ENCODE measurements at regions not wholly inside any gene's neighbourhood (a gene's known extent, or its start where the extent isn't known, plus 50 kb on each side); places are given as distances from the start of the nearest gene placed in this dataset.

DNA sequence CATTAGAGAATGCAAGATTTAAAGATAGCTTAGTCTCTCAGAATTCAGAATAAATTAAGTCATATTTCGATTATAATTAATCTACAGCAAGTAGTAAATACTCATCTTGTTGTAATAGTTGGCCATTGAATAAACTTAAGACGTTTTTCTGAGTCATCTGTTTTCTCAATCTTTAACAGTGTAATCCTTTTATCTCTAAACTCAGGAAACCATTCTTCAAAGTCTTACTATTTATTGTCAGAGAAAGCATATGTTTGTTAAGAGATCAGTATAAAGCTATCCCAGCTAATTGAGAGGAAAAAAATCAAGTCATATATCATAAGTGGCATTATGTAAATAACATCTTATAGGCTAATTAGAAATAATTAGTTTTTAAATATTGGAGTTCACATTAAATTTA lies 201.2 kb upstream of the ADAMTS5 start:
- Histone ChIP-seq H3K4me1 (ENCODE audit: insufficient read depth, low read length) (no peaks in the 10 kb centered on the region), H3K79me2 (ENCODE audit: insufficient read depth, low read length) (no peaks in the 10 kb centered on the region), H4K20me1 (ENCODE audit: insufficient read depth, low read length) (no peaks in the 10 kb centered on the region), H3K4me3 (ENCODE audit: insufficient read depth, low read depth, low read length) (no peak overlapping the region), H3K27me3 (ENCODE audit: insufficient read depth, low read length) (no peaks in the 10 kb centered on the region), H3K27ac (ENCODE audit: low read depth, low read length) (no peak overlapping the region), H3K9ac (ENCODE audit: low read length) (no peak overlapping the region), H3K4me2 (ENCODE audit: low read length) (no peak overlapping the region), H3K36me3 (ENCODE audit: insufficient read depth, low read length) (no peaks in the 10 kb centered on the region), H3K9me3 (ENCODE audit: insufficient read depth, low read depth, low read length) (no peaks in the 10 kb centered on the region), H2AFZ (ENCODE audit: low read depth, low read length) (no peak overlapping the region)
- no peaks in the 10 kb centered on the region for H3K27me3 Mint-ChIP-seq (ENCODE audit: low read depth, unreplicated experiment)
- FAIRE-seq (no peak), DNase-seq (ENCODE audit: low read depth) (no peak)
- no peaks in the 10 kb centered on the region for H3K9me3 Mint-ChIP-seq (ENCODE audit: unreplicated experiment)
- no peak overlapping the region for H3K27ac Mint-ChIP-seq (ENCODE audit: unreplicated experiment)
- no peaks in the 10 kb centered on the region for H3K4me1 Mint-ChIP-seq (ENCODE audit: low read depth, unreplicated experiment)
- H3K36me3 Mint-ChIP-seq (ENCODE audit: low read depth, unreplicated experiment), result no peaks in the 10 kb centered on the region
- TF ChIP-seq, protein P1, sequence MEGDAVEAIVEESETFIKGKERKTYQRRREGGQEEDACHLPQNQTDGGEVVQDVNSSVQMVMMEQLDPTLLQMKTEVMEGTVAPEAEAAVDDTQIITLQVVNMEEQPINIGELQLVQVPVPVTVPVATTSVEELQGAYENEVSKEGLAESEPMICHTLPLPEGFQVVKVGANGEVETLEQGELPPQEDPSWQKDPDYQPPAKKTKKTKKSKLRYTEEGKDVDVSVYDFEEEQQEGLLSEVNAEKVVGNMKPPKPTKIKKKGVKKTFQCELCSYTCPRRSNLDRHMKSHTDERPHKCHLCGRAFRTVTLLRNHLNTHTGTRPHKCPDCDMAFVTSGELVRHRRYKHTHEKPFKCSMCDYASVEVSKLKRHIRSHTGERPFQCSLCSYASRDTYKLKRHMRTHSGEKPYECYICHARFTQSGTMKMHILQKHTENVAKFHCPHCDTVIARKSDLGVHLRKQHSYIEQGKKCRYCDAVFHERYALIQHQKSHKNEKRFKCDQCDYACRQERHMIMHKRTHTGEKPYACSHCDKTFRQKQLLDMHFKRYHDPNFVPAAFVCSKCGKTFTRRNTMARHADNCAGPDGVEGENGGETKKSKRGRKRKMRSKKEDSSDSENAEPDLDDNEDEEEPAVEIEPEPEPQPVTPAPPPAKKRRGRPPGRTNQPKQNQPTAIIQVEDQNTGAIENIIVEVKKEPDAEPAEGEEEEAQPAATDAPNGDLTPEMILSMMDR (IDR thresholded peaks at IDR 0.05; ENCODE audit: insufficient read depth, low read depth, low read length), result no peak
- TF ChIP-seq EZH2 (IDR thresholded peaks at IDR 0.05; ENCODE audit: insufficient read depth, low read length), result no peak
- no peak overlapping the region for H3K4me3 Mint-ChIP-seq (ENCODE audit: unreplicated experiment)

- Histone ChIP-seq H4K20me1 (ENCODE audit: insufficient read depth, low read length) (no peaks in the 10 kb centered on the region), H3K4me2 (ENCODE audit: low read length) (no peak overlapping the region), H3K27ac (ENCODE audit: low read depth, low read length) (no peak overlapping the region), H3K9me3 (ENCODE audit: insufficient read depth, low read depth, low read length) (no peaks in the 10 kb centered on the region), H3K4me3 (ENCODE audit: insufficient read depth, low read depth, low read length) (no peak overlapping the region), H3K9ac (ENCODE audit: low read length) (no peak overlapping the region), H3K36me3 (ENCODE audit: insufficient read depth, low read length) (no peaks in the 10 kb centered on the region), H3K4me1 (ENCODE audit: insufficient read depth, low read length) (no peaks in the 10 kb centered on the region), H3K27me3 (ENCODE audit: insufficient read depth, low read length) (no peaks in the 10 kb centered on the region), H3K79me2 (ENCODE audit: insufficient read depth, low read length) (no peaks in the 10 kb centered on the region), H2AFZ (ENCODE audit: low read depth, low read length) (no peak overlapping the region)
- no peaks in the 10 kb centered on the region for H3K27me3 Mint-ChIP-seq (ENCODE audit: low read depth, unreplicated experiment)
- DNase-seq (ENCODE audit: low read depth), result no peak
- no peak for FAIRE-seq
- no peak overlapping the region for H3K4me3 Mint-ChIP-seq (ENCODE audit: unreplicated experiment)
- no peaks in the 10 kb centered on the region for H3K4me1 Mint-ChIP-seq (ENCODE audit: low read depth, unreplicated experiment)
- no peaks in the 10 kb centered on the region for H3K36me3 Mint-ChIP-seq (ENCODE audit: low read depth, unreplicated experiment)
- no peak for TF ChIP-seq EZH2 (IDR thresholded peaks at IDR 0.05; ENCODE audit: insufficient read depth, low read length)
- TF ChIP-seq, protein P1 (IDR thresholded peaks at IDR 0.05; ENCODE audit: insufficient read depth, low read depth, low read length), result no peak
- H3K9me3 Mint-ChIP-seq (ENCODE audit: unreplicated experiment), result no peaks in the 10 kb centered on the region
- no peak overlapping the region for H3K27ac Mint-ChIP-seq (ENCODE audit: unreplicated experiment)
Observed at GRCh38 chr21:27164208-27165177, 197.6 kb upstream of the ADAMTS5 start.

DNA sequence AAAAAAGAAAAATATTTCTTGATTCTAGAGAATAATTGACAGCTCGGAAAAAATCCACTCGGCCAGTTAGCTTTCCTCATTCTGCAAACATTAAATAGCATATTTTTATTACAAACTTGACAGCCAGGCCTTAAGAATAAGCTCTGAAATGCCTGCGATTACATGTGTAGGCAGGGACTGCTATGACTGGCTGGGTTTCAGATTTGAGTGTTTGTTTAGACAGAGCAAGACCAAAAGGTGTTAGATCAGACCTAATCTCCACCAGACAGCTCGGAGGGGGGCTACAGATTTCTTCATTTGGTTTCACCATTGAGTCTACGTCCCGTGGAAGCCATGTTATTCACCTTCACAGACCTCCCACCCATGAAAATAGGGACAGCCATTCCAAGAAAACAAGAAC lies 192.1 kb upstream of the ADAMTS5 start:
- H3K4me3 ChIP-seq (ENCODE audit: insufficient read depth, low read depth, low read length), result no peak overlapping the region
- no peak overlapping the region for H3K27ac ChIP-seq (ENCODE audit: low read depth, low read length)
- DNase-seq (ENCODE audit: low read depth) (no peak), FAIRE-seq (no peak)
- no peaks in the 10 kb centered on the region for H3K36me3 Mint-ChIP-seq (ENCODE audit: low read depth, unreplicated experiment)
- H3K4me1 Mint-ChIP-seq (ENCODE audit: low read depth, unreplicated experiment), result no peaks in the 10 kb centered on the region
- no peak overlapping the region for H3K27ac Mint-ChIP-seq (ENCODE audit: unreplicated experiment)
- H4K20me1 ChIP-seq (ENCODE audit: insufficient read depth, low read length), result no peaks in the 10 kb centered on the region
- H3K4me3 Mint-ChIP-seq (ENCODE audit: unreplicated experiment), result no peak overlapping the region
- no peak for TF ChIP-seq EZH2 (IDR thresholded peaks at IDR 0.05; ENCODE audit: insufficient read depth, low read length)
- TF ChIP-seq, protein P1 (IDR thresholded peaks at IDR 0.05; ENCODE audit: insufficient read depth, low read depth, low read length), result no peak
- H3K9ac ChIP-seq (ENCODE audit: low read length), result no peak overlapping the region
- H3K27me3 Mint-ChIP-seq (ENCODE audit: low read depth, unreplicated experiment), result no peaks in the 10 kb centered on the region
- H3K79me2 ChIP-seq (ENCODE audit: insufficient read depth, low read length), result no peaks in the 10 kb centered on the region
- no peaks in the 10 kb centered on the region for H3K36me3 ChIP-seq (ENCODE audit: insufficient read depth, low read length)
- H2AFZ ChIP-seq (ENCODE audit: low read depth, low read length), result no peak overlapping the region
- H3K4me1 ChIP-seq (ENCODE audit: insufficient read depth, low read length), result no peaks in the 10 kb centered on the region
- peaks cover 2% of the 10 kb centered on the region for H3K9me3 Mint-ChIP-seq (ENCODE audit: unreplicated experiment)
- H3K9me3 ChIP-seq (ENCODE audit: insufficient read depth, low read depth, low read length), result no peaks in the 10 kb centered on the region
- H3K4me2 ChIP-seq (ENCODE audit: low read length), result no peak overlapping the region
- no peaks in the 10 kb centered on the region for H3K27me3 ChIP-seq (ENCODE audit: insufficient read depth, low read length)
